CMK (cell line): ENCODE measurements at regions not wholly inside any gene's neighbourhood (a gene's known extent, or its start where the extent isn't known, plus 50 kb on each side); places are given as distances from the start of the nearest gene placed in this dataset.
"Not testable (repeated sequence)": the region's sequence is repeated elsewhere in the genome, so short reads cannot be mapped to it uniquely, and the experiment has no call there.

ENCODE experiments used
- DNase-seq: peaks from one replicate; pipeline ENCODE4 v3.0.0-alpha.2; 2010; ENCODE audit warnings: low read depth

GRCh38 chr4:59727745-59728144, 1472.4 kb upstream of the ADGRL3 start:
- DNase-seq = no peak

DNA sequence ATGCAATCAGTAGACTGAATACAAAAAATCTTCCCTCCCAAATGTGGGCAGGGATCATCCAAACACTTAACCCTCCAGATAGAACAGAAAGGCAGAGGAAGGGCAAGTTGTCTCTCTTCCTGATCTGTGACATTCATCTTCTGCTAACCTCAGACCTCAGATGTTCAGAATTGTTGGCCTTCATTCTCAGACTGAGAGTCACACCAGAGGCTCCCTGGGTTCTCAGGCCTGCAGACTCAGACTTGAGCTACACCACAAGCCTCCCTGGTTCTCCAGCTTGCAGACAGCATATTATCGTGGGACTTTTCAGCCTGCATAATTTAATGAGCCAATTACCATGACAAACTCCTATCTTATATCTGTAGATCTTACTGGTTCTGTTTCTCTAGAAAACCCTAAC, 1471.6 kb upstream of the ADGRL3 start:
- DNase-seq = peak; percentile 2

GRCh38 chr4:59729321-59729720, 1470.8 kb upstream of the ADGRL3 start:
- no peak for DNase-seq

DNA sequence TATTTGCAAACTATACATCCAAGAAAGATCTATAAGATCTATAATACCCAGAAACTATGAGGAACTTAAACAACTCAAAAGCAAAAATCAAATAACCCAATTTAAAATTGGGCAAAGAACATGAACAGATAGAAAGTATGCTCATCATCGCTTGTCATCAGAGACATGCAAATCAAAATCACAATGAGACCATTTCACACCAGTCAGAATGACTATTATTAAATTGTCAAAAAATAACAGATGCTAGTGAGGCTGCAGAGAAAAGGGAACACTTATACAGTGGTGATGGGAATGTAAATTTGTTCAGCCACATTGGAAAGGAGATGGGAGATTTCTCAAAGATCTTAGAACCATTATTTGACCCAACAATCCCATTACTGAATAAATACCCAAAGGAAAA, 1451.7 kb upstream of the ADGRL3 start:
- no peak for DNase-seq

GRCh38 chr4:59759082-59759825, 1440.9 kb upstream of the ADGRL3 start:
- DNase-seq = no peak

DNA sequence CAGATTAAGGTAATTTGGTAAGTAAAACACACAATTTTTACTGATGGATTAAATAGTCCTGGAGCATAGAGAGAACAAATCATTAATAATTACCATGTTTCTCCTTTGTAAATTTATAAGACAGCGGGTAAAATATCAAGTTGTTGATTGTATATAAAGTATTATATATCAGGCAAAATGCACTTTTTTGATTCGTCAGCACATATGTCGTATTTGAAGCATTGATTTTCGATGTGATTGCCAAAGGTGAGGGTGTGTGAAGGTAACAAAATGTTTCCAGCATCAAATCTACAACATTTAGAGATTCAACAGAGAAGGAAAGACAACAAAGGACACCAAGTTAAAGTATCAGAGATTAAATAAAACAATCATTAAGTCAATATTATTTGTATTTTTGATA, 1437.8 kb upstream of the ADGRL3 start:
- DNase-seq = no peak

DNA sequence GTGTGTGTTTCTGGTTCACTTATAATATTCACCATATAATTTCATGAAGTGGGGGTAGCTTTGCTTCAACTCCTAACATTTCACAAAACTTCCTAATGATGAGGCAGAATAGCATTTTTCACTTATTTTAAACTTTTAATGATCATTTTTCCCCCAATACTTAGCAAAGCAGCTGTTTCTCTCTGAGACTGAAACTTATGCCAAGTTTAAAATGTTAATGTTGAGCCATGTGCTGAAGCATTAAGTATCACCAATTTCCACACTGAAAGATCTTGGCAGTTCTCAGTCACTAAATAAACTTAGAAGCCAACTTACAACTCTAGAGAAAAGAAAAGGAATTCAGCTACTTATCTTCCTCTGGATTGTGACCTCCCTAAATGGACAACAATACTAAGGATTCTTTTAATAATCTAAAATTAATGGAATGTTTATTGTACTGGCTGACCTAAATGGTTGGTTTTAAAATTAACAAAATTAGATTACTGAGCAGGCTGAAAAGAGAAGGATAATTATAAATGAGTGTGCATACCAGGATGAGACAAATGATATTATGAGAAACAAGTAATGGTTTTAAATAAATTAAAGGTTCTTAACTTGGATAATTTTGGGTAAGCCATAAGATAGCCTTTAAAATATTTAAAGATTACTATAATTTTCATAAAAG, 1429.4 kb upstream of the ADGRL3 start:
- no peak for DNase-seq

DNA sequence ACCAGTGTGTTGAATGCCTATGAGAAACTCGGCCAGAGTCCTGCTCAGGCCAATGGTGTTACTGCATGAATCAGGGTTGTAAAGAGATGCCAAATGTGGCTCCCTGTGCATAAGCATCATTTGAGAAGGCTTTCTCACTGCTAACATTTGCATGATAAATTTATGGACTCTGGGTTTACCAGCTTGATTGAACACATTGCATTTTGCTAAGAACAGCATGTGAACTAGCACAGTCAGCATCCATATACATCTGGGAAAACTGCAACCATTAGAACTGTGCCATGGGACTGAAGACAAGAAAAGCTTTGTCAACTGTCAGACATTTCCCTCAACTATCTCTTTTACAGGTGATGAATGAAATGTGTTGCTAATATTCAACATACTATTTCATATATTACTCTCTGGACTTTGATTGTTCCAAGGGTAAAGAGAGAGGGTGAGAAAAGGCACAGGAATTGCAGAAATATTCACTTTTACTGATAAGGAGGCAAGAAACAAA, 1427.4 kb upstream of the ADGRL3 start:
- no peak for DNase-seq

DNA sequence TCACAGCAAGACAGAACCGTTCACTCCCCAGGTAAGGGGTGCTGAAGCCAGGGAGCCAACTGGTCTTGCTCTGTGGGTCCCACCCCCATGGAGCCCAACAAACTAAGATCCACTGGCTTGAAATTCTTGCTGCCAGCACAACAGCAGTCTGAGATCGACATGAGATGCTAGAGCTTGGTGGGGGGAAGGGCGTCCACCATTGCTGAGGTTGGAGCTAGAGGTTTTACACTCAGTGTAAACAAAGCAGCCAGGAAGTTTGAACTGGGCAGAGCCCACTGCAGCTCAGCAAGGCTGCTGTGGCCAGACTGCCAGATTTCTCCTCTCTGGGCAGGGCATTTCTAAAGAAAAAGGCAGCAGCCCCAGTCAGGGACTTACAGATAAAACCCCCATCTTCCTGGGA, 1419.9 kb upstream of the ADGRL3 start:
- not testable (repeated sequence) for DNase-seq

DNA sequence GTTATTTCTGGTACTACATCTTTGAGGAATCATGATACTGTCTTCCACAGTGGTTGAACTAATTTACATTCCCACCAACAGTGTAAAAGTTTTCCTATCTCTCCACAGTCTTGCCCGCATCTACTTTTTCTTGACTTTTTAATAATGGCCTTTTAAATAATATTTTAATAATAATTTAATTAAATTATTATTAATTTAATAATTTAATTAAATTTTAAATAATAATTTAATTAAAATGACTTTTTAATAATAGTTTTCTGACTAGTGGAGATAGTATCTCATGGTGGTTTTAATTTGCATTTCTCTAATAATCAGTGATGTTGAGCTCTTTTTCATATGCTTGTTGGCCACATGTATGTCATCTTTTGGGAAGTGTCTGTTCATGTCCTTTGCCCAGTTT, 1395.0 kb upstream of the ADGRL3 start:
- DNase-seq = no peak

DNA sequence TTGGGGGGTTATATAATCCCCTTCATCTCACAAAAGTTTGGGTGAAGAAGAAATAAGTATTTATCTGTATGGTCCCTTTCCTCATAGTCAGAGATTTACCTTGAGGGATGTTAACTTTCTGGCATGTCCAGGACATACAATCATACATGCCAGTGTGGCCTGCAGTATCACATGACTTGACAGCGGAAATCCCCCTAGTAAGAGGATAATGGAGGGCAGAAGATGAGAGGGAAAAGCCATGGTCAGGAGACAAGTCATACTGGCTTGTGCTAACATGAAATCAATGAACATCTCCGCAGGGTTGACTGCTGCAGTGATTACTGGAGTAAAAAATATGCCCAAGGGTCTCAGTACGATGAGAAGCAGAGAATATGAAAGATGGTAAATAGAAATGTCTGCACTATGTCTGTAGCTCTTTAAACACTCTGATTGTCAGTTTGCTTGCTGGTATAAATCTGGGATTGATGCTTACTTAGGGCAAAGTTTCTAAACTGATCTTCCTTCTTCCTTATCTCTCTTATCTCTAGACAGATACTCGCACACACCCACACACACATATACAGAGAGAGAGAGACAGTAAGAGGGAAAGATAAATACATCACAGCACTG, 1385.6 kb upstream of the ADGRL3 start:
- no peak for DNase-seq

DNA sequence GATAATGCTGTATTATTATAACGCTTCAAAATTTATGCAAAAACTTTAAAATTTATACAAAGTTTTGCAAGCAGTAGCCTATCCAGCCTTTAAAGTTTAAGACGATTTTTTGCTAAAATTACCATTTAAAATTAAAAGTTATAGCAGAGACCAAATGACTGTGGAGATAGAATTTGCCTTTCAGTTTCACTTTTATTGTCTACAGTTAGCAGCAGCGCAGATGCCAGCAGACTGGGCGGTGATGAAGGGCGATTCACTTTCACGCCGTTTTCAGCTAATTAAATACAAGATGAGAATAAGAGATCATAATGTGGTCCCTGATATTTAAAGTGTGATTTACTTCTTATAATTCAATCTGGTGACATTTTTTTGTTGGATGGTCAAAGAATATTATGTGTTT, 1381.5 kb upstream of the ADGRL3 start:
- DNase-seq = no peak

GRCh38 chr4:59823311-59823710, 1376.8 kb upstream of the ADGRL3 start:
- no peak for DNase-seq

DNA sequence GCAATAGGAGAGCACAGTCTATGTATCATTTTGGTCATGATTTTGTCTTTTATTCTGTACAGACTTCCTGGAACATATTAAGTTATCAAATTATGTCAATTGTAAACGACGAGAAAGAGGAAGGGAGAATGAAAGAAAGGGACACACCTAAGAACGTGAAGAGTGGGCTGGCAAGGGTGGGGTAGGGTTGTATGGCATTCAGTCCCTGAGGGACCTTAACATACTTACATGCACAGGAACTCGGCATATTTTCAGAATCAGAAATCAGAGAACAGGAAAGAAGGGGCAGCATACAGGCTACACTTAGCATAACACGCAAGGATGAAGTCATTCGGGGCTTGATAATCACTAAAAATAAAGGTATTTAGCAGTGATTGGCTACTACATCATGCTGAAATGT, 1375.0 kb upstream of the ADGRL3 start:
- no peak for DNase-seq

GRCh38 chr4:59831746-59832145, 1368.4 kb upstream of the ADGRL3 start:
- no peak for DNase-seq

DNA sequence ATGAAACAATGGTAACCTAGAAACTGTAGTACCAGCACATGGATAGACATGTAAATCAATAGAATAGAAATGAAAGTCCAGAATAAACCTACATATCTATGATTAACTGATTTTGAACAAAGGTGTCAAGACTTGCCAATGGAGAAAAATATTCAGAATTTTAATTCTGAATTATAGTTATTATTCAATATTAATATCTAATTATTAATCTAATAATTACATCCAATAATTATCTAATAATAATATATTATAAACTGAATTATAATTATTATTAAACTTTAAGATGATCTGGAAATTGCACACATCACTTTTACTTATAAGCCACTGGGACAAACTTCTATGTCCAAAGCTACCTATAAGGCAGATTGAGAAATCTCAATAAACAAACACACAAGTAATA, 1365.2 kb upstream of the ADGRL3 start:
- DNase-seq = no peak

GRCh38 chr4:59837751-59838150, 1362.4 kb upstream of the ADGRL3 start:
- DNase-seq = no peak

DNA sequence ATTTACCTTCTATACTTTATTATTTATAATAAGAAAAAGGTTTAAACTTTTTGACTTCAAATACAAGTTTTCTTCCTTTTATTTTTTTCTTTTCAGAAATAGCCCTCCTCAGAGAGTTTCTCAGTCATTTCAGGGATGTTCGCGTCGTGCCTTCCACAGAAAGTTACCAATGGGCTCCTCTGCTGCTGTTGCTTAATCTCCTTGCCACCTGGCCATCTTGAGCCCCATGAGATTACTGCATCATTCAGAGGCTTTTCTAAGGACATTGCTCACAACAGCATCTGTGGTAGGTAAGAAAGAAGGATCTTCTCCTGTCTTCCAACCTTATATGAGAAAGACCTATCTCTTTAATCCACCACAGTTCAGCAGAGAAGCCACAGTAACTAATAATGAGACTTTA, 1361.9 kb upstream of the ADGRL3 start:
- DNase-seq = no peak

GRCh38 chr4:59841698-59842097, 1358.4 kb upstream of the ADGRL3 start:
- DNase-seq = no peak

GRCh38 chr4:59848457-59848856, 1351.7 kb upstream of the ADGRL3 start:
- no peak for DNase-seq

DNA sequence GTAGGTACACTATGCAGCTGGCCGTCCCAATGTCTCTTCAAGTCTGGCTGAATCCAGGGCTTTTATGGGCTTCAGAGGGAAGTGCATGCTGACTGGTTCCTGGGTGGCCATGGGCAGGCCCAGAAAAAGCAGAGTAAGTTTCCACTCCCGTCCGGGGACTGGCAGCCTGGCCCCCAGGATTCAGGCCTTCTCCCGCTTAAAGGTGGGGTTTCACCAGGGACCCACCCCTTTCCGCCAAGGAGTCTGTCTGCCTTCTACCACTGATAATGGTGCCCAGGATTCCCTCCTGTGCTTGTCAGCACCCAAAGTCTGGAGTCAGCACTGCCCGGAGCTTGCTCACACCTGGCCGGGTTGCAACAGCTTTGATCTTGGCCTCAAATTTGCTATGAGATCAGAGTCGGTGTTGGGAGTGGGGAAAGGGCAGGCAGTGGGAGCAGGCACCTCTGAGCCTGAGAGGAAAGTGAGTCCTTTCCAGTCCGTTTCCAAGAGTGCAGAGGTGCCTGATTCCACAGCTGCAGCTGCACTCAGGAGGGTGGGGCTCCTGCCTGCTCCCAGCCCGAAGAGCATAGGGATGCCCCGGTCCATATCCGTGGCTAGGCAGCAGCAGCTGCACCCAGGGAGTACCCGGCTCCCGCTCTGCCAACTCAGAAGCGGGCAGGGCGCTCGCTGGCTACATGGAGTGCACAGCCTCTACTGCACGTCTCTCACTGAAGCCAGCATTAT, 1344.3 kb upstream of the ADGRL3 start:
- DNase-seq = no peak

- no peak for DNase-seq
Observed at GRCh38 chr4:59869056-59869455, 1331.1 kb upstream of the ADGRL3 start.

DNA sequence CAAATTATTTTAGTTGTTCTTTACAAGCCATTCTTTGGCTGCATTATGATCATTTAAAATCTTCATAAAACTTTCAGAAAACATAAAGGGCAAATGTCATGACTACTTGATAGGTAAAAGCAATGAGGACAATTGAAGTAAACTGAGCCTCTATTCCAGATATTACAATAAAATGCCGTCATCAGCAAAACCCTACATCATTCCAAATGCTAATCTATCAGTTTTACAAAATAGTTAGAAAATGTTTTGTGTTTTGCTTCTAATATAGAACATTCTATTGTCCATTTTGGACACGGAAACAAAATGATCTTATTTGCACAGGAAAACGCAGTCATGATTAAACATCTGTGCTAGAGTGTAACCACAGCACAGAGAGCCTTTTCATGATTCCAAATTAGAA, 1330.6 kb upstream of the ADGRL3 start:
- no peak for DNase-seq
